ENCODE measurements at regions not wholly inside any gene's neighbourhood (a gene's known extent, or its start where the extent isn't known, plus 50 kb on each side); places are given as distances from the start of the nearest gene placed in this dataset.

DNA sequence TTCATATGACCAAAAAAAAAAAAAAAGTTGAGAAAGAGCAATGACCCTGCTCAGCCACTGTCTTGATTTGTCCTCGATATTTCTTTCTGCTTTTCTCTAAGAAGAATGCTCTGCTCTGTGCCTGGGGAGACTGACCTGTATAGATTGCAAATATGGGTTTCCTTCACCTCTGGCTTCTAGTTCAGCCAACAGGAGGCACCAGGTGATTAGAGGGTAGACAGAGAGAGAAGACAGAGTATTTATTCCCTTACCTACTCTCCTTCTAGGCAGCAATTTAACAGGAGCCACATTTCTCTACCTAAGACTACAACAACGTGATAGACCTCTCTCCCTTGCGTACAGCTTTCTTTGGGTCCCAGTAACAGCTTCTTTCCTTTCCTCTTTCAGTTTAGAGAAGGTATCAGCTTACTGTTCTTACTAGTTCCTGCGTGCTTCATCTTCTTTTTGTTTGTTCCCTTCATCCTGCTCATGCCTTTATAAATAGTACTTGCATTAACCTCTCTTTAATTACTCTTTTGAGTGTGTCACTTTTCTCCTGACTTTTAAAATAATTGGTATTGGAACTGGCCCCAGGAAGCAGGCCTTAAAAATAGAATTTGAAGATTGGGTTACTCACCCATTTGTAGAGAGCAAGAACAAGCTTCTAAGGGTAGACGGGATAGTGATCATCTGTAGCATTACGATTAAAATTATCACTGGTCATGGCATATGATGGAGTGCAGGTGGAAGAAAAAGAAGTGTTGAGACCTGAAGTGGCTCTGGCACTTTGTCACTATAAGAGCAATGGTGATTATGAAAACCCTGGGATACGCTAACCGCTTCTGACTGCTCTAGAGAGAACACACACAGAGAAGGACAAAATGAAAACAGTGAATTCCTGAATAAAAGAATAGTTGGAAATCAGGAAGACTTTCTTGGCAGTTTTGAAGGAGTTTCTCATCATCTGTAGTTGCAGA, 161.2 kb upstream of the FSTL4 start:
- Mint-ChIP-seq H3K27me3 (peaks cover 22% of the 10 kb centered on the region), H3K9me3 (no peaks in the 10 kb centered on the region), H3K27ac (no peak overlapping the region), H3K4me1 (no peaks in the 10 kb centered on the region), H3K36me3 (ENCODE audit: low read depth) (no peaks in the 10 kb centered on the region), H3K4me3 (no peak overlapping the region)
- POLR2A ChIA-PET = no interaction called here
- no peak for DNase-seq
- CTCF ChIA-PET = no interaction called here

DNA sequence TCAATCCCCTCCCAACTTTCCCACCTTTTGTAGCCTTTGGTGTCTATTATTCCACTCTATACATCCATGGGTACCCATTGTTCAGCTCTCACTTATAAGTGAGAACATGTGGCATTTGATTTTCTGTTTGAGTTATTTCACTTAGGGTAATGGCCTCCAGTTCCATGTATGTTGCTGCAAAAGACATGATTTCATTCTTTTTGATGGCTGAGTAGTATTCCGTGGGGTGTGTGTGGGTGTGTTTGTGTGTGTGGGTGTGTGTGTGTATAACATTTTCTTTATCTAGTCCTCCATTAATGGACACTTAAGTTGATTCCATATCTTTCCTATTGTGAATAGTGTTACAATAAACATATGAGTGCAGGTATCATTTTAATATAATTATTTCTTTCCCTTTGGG, 157.5 kb upstream of the FSTL4 start:
- H3K27ac Mint-ChIP-seq = no peak overlapping the region
- H3K4me3 Mint-ChIP-seq = no peak overlapping the region
- DNase-seq = no peak
- ChIA-PET CTCF (no interaction called here), POLR2A (no interaction called here)
- no peaks in the 10 kb centered on the region for H3K9me3 Mint-ChIP-seq
- no peaks in the 10 kb centered on the region for H3K4me1 Mint-ChIP-seq
- H3K27me3 Mint-ChIP-seq = peaks cover 31% of the 10 kb centered on the region
- H3K36me3 Mint-ChIP-seq (ENCODE audit: low read depth) = no peaks in the 10 kb centered on the region

DNA sequence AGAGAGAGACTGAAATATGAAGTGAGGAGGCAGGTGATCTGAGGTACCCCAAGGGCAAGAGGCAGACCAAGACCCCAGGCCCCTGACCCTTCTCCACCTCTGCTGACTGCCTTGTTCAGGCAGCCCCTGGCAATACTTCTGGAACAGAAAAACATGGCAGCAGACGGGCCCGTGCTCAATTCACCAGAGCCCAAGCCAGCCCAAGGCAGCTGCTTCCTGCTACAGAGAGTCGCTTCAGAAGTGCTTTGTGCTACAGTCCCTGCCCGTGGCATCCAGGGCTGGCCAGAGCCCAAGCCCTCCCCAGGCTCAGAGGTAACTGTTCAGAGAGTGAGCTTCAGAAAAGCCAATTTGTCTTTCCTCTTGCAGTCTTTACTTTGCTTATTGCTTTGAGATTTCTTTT, 151.4 kb upstream of the FSTL4 start:
- Mint-ChIP-seq H3K27me3 (peaks cover 11% of the 10 kb centered on the region), H3K4me1 (no peaks in the 10 kb centered on the region), H3K27ac (no peak overlapping the region), H3K36me3 (ENCODE audit: low read depth) (no peaks in the 10 kb centered on the region), H3K9me3 (no peaks in the 10 kb centered on the region), H3K4me3 (no peak overlapping the region)
- no peak for DNase-seq
- POLR2A ChIA-PET = interaction anchor here (0.6 kb wide), 1 partner anchor 257 kb away, joined by 3 read pairs; no protein-coding TSS in a partner anchor
- CTCF ChIA-PET = no interaction called here

DNA sequence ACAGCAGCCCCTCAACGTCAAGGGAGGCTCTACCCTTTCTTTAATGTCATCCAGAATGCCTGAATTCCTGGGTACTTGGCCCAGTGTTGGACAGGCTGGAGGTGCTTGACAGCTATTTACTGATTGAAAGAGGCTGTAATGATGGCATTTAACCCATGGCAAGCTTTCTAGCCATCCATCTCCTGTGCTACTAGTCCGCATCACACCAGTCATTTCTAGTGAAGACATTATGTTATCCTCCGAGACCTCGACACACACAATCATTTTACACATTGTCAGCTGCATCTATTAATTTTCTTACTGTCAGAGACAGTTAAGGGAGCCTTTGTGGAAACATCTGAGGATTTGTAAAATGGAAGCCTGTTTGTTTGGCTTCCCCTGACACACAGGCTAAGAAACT, 149.3 kb upstream of the FSTL4 start:
- H3K4me3 Mint-ChIP-seq = no peak overlapping the region
- peaks cover 11% of the 10 kb centered on the region for H3K27me3 Mint-ChIP-seq
- ChIA-PET CTCF (interaction anchor here (0.5 kb wide), 1 partner anchor 42 kb away, joined by 4 read pairs; no protein-coding TSS in a partner anchor), POLR2A (no interaction called here)
- H3K27ac Mint-ChIP-seq = no peak overlapping the region
- H3K4me1 Mint-ChIP-seq = no peaks in the 10 kb centered on the region
- no peaks in the 10 kb centered on the region for H3K9me3 Mint-ChIP-seq
- H3K36me3 Mint-ChIP-seq (ENCODE audit: low read depth) = no peaks in the 10 kb centered on the region
- no peak for DNase-seq

DNA sequence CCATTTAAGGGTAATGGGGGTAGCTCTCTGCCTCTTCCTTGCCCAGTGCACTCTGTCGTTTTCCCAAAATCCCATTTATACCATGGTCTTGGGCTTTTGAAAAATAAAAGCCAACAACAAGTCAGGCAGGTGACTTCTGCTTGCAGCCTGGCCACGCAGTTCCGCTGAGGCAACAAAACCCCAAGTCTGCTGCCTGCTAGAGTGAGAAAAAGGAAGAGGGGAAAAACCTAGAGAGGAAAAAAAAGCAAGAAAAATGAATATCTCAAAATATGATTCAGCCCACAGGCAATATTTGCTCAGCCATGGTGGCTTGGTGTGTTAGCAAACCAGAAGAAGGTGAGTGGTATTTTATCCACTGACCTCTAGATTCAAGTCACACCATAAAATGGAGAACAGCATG, 148.2 kb upstream of the FSTL4 start:
- H3K36me3 Mint-ChIP-seq (ENCODE audit: low read depth) = no peaks in the 10 kb centered on the region
- CTCF ChIA-PET = no interaction called here
- no peak overlapping the region for H3K27ac Mint-ChIP-seq
- POLR2A ChIA-PET = no interaction called here
- no peaks in the 10 kb centered on the region for H3K4me1 Mint-ChIP-seq
- H3K27me3 Mint-ChIP-seq = peaks cover 15% of the 10 kb centered on the region
- no peaks in the 10 kb centered on the region for H3K9me3 Mint-ChIP-seq
- DNase-seq = no peak
- no peak overlapping the region for H3K4me3 Mint-ChIP-seq

DNA sequence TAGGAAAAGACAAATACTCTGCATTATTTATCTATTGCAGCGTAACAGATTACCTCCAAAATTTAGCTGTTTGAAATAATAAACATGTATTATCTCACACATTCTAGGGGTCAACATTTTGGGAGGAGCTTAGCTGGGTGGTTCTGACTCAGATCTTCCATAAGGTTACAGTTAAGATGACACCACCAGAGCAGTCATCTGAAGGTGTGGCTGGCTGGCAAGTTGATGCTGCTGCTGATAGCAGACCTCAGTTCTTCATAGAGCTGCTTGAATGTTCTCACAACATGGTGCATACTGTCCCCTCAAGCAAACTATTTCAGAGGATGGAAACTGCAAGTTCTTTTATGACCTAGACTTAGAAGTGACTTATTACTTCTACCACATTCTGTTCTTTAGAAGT, 146.3 kb upstream of the FSTL4 start:
- peaks cover 20% of the 10 kb centered on the region for H3K27me3 Mint-ChIP-seq
- ChIA-PET POLR2A (no interaction called here), CTCF (no interaction called here)
- H3K27ac Mint-ChIP-seq = no peak overlapping the region
- peak; percentile 12 for DNase-seq
- no peaks in the 10 kb centered on the region for H3K36me3 Mint-ChIP-seq (ENCODE audit: low read depth)
- H3K9me3 Mint-ChIP-seq = no peaks in the 10 kb centered on the region
- no peaks in the 10 kb centered on the region for H3K4me1 Mint-ChIP-seq
- no peak overlapping the region for H3K4me3 Mint-ChIP-seq

DNA sequence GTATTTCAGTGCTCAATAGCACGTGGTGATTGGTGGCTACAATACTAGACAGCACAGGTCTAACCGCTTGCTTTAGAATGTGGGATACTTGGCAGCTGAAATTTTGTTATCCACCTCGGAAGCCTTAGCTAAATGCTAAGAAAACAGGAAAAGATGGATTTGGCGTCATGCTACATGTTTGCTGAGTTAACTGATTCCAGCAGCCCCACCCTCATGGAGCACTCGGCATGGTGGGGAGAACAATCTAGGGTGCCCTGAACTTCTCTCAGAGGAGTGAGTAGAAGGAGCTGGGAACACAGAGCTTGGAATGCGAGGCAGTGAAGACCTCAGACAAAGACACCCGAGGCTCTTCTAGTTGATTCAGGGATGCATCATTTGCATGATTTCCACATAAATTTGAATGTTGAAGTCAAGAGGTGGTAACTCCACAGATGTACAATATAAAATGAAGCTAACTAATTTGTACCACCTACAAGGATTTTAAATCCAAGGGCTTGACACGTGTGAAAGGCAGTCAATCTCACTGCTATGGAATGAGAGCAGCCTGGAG, 145.1 kb upstream of the FSTL4 start:
- H3K4me3 Mint-ChIP-seq = no peak overlapping the region
- no peak for DNase-seq
- H3K36me3 Mint-ChIP-seq (ENCODE audit: low read depth) = no peaks in the 10 kb centered on the region
- H3K27ac Mint-ChIP-seq = no peak overlapping the region
- no peaks in the 10 kb centered on the region for H3K4me1 Mint-ChIP-seq
- H3K27me3 Mint-ChIP-seq = peaks cover 20% of the 10 kb centered on the region
- no peaks in the 10 kb centered on the region for H3K9me3 Mint-ChIP-seq
- ChIA-PET CTCF (no interaction called here), POLR2A (no interaction called here)

DNA sequence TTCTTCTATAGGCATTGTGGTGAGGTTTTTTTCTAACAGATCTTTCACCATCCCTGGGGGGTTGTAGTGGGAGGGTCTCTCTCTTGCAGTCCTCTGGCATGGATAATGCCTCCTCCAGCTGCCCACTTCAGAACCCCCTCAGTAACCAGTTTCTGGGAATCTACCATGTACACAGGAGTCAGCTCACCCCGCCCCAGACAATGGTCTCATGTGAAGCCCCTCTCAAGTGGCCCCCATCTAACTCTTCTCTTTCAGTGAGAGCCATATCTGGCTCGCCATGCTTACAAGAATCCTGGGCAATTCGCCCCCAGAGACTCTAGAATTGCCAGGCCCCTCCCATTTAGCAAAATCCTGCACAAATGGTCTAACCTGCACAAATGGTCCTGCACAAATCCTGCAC, 144.4 kb upstream of the FSTL4 start:
- Mint-ChIP-seq H3K27me3 (peaks cover 20% of the 10 kb centered on the region), H3K36me3 (ENCODE audit: low read depth) (no peaks in the 10 kb centered on the region), H3K4me1 (no peaks in the 10 kb centered on the region), H3K27ac (no peak overlapping the region), H3K4me3 (no peak overlapping the region), H3K9me3 (no peaks in the 10 kb centered on the region)
- ChIA-PET CTCF (no interaction called here), POLR2A (no interaction called here)
- no peak for DNase-seq

DNA sequence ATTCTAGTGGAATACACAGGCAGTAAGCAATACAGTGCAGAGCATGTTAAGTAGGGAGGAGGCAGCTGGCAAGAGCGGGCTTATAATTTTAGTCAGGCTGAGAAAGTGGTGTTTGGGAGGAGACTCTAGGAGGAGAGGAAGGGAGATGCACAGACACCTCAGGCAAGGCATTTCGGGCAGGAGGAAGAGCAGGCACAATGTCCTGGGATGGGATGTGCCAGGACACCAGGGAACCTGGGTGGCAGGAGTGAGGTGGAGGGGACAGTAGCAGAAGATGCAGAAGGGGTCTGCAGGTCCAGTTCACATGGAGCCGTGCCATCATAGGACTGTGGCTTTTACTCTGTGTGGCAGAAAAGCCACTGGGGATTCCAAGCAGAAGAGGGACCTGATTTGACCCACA, 143.7 kb upstream of the FSTL4 start:
- H3K4me3 Mint-ChIP-seq = no peak overlapping the region
- POLR2A ChIA-PET = no interaction called here
- no peaks in the 10 kb centered on the region for H3K9me3 Mint-ChIP-seq
- H3K27ac Mint-ChIP-seq = no peak overlapping the region
- H3K27me3 Mint-ChIP-seq = peaks cover 20% of the 10 kb centered on the region
- no peaks in the 10 kb centered on the region for H3K4me1 Mint-ChIP-seq
- no peaks in the 10 kb centered on the region for H3K36me3 Mint-ChIP-seq (ENCODE audit: low read depth)
- no peak for DNase-seq
- CTCF ChIA-PET = no interaction called here

DNA sequence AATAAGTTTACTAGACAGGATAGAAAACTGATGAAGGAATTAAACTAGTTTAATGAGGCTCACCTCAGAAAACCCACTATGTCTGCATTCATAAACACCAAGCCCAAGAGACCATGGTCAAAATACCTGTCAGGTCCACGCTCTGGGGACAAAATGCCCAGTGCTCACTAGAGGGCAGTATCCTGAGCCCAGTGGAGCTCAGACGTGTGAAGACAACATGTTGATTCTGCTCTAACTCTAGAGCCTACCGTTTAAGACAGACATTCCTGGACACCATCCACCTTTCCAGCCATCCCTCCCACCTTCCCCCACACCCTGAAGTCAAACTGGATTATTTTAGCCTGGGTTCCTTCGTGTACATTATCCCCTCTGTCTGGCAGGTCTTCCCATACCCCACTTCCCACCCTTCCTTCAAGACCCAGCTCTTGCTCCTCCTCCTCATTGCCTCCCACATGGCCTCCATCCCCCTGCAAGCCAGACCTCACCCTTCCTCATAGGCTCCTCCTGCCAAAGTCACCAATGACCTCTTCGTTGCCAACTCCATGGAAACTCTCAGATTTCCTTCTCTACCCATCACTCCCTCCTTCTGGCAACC, 142.3 kb upstream of the FSTL4 start:
- no peak for DNase-seq
- H3K4me3 Mint-ChIP-seq = no peak overlapping the region
- no peaks in the 10 kb centered on the region for H3K4me1 Mint-ChIP-seq
- POLR2A ChIA-PET = no interaction called here
- peaks cover 20% of the 10 kb centered on the region for H3K27me3 Mint-ChIP-seq
- H3K9me3 Mint-ChIP-seq = no peaks in the 10 kb centered on the region
- H3K27ac Mint-ChIP-seq = no peak overlapping the region
- no peaks in the 10 kb centered on the region for H3K36me3 Mint-ChIP-seq (ENCODE audit: low read depth)
- CTCF ChIA-PET = no interaction called here

DNA sequence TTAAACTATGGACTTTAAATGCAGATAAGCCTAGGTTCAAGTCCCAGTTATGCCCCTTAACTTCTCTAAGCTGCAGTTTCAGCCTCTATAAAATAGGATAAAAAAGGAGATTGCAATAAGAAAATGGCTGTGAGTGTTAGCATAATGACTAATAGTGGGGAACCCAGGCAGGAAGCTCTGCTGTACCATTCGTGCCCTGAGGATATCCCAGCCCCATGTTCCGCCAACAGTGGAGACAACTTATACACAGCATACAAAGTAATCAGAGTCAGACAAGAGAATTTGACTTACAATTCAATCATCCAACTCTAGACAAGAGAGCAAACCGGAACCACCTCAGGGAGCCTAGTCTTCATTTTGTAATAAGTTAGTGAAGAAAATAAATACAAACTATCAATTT, 141.5 kb upstream of the FSTL4 start:
- Mint-ChIP-seq H3K36me3 (ENCODE audit: low read depth) (no peaks in the 10 kb centered on the region), H3K27ac (no peak overlapping the region), H3K4me1 (no peaks in the 10 kb centered on the region), H3K9me3 (no peaks in the 10 kb centered on the region), H3K27me3 (peaks cover 19% of the 10 kb centered on the region), H3K4me3 (no peak overlapping the region)
- CTCF ChIA-PET = no interaction called here
- POLR2A ChIA-PET = no interaction called here
- no peak for DNase-seq

DNA sequence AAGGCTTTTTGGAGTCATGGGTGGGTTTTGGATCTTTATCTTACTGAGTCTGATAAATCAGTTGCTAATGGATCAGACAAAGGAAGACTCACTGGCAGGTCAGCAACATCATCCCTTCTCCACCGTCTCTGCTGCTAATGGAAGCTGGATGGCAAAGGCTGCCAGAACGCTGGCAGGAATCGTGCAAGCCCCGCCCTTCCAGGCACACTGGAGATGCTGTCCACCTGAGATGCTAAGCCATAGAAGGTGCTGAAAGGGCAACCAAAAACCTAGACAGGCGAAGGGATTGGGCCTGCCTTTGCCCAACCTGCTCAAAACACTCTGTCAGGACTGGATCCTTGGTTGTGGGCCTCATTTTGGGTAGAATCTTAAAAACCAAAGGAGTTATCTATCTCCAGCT, 139.5 kb upstream of the FSTL4 start:
- DNase-seq = peak; percentile 5
- Mint-ChIP-seq H3K27ac (no peak overlapping the region), H3K4me1 (no peaks in the 10 kb centered on the region), H3K36me3 (ENCODE audit: low read depth) (no peaks in the 10 kb centered on the region), H3K27me3 (peaks cover 15% of the 10 kb centered on the region), H3K9me3 (no peaks in the 10 kb centered on the region), H3K4me3 (no peak overlapping the region)
- ChIA-PET CTCF (no interaction called here), POLR2A (no interaction called here)

DNA sequence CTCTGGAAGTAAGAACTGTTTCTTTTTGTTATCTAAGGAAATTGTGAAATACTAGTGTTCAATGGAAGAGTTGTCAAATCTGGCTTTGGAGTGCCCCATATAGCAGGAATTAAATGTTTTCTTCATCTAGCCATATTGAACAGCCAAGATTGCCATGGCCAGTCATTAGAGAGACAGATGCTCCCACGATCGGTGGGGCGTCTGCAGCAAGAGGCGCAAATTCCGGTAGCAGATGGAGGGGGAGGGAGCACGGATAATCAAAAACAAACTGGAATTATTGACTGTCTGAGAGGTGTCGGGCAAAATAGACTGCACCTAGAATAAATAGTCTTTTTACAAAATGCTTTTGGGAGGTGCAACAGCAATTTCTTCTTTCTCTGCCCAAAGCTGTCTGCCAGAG, 139.1 kb upstream of the FSTL4 start:
- H3K9me3 Mint-ChIP-seq = no peaks in the 10 kb centered on the region
- no peaks in the 10 kb centered on the region for H3K4me1 Mint-ChIP-seq
- H3K27ac Mint-ChIP-seq = no peak overlapping the region
- ChIA-PET POLR2A (no interaction called here), CTCF (no interaction called here)
- H3K27me3 Mint-ChIP-seq = peaks cover 13% of the 10 kb centered on the region
- H3K36me3 Mint-ChIP-seq (ENCODE audit: low read depth) = no peaks in the 10 kb centered on the region
- H3K4me3 Mint-ChIP-seq = no peak overlapping the region
- no peak for DNase-seq

DNA sequence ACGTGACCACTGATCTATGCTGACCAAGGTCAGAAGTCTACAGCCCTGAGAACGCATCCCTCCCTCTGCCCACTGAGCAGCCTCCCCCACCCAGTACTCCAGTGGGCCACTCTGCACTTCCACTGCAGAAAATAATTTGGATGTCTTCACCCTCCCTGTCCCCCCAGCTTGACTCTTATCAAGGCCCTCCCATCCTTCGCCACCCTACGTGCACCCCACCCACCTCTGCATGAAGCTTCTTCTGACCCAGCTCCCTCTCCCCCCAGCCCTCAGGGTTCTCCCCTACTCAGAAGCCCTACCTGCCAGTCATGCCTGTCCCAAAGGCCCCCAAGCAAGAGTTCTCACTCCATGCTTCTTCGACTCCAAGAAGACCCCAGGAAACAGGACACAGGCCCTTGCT, 138.5 kb upstream of the FSTL4 start:
- POLR2A ChIA-PET = no interaction called here
- DNase-seq = peak; percentile 9
- Mint-ChIP-seq H3K27me3 (peaks cover 8% of the 10 kb centered on the region), H3K4me1 (no peaks in the 10 kb centered on the region), H3K9me3 (no peaks in the 10 kb centered on the region), H3K36me3 (ENCODE audit: low read depth) (no peaks in the 10 kb centered on the region), H3K4me3 (no peak overlapping the region), H3K27ac (no peak overlapping the region)
- CTCF ChIA-PET = no interaction called here
